SK-N-SH treated with all-trans-retinoic acid at 6 μM for 48 hours (cell line): ENCODE measurements at regions not wholly inside any gene's neighbourhood (a gene's known extent, or its start where the extent isn't known, plus 50 kb on each side); places are given as distances from the start of the nearest gene placed in this dataset.
"Not testable (repeated sequence)": the region's sequence is repeated elsewhere in the genome, so short reads cannot be mapped to it uniquely, and the experiment has no call there.

ENCODE experiments used
- ATAC-seq: fragments of 200-7000 bp; cut with Tn5 transposase; 3 replicates; pipeline ENCODE4 v1.9.1; 2020; ENCODE audit warnings: mild to moderate bottlenecking, moderate library complexity
- ARNTL ChIP-seq: fragments of 450-650 bp; formaldehyde crosslinking; IDR thresholded peaks from 2 replicates; pipeline ENCODE4 v1.5.0; 2020; ENCODE audit warnings: low read depth, mild to moderate bottlenecking, moderate library complexity, borderline replicate concordance
- BACH2 ChIP-seq: fragments of 250-450 bp; sonication (Bioruptor Pico); IDR thresholded peaks from 2 replicates; pipeline ENCODE4 v1.9.0; 2021; ENCODE audit warnings: mild to moderate bottlenecking, borderline replicate concordance
- CSDC2 ChIP-seq: fragments of 250-450 bp; sonication (Bioruptor Pico); IDR thresholded peaks from 2 replicates; pipeline ENCODE4 v1.5.0; 2020; ENCODE audit warnings: mild to moderate bottlenecking, moderate library complexity
- ESRRG ChIP-seq: fragments of 250-450 bp; sonication (Bioruptor Pico); IDR thresholded peaks from 2 replicates; pipeline ENCODE4 v1.6.1; 2021; ENCODE audit warnings: mild to moderate bottlenecking
- GLIS3 ChIP-seq: fragments of 250-450 bp; sonication (Bioruptor Pico); IDR thresholded peaks from 2 replicates; pipeline ENCODE4 v1.5.0; 2020; ENCODE audit warnings: mild to moderate bottlenecking, moderate library complexity
- ISL1 ChIP-seq: fragments of 250-450 bp; sonication (Bioruptor Pico); IDR thresholded peaks from 2 replicates; pipeline ENCODE4 v2.1.2; 2022; ENCODE audit warnings: mild to moderate bottlenecking, moderate library complexity
- OSR1 ChIP-seq: fragments of 250-450 bp; sonication (Bioruptor Pico); IDR thresholded peaks from 2 replicates; pipeline ENCODE4 v1.8.0; 2022; ENCODE audit warnings: moderate library complexity, mild to moderate bottlenecking, inconsistent platforms
- PPARA ChIP-seq: fragments of 250-450 bp; sonication (Bioruptor Pico); IDR thresholded peaks from 2 replicates; pipeline ENCODE4 v1.5.0; 2020; ENCODE audit warnings: mild to moderate bottlenecking, borderline replicate concordance
- RARB ChIP-seq: fragments of 250-450 bp; sonication (Bioruptor Pico); IDR thresholded peaks from 2 replicates; pipeline ENCODE4 v1.8.0; 2021; ENCODE audit warnings: mild to moderate bottlenecking, moderate library complexity
- SNAI2 ChIP-seq: fragments of 250-450 bp; sonication (Bioruptor Pico); IDR thresholded peaks from 2 replicates; pipeline ENCODE4 v1.5.0; 2020; ENCODE audit warnings: mild to moderate bottlenecking, moderate library complexity
- TCF4 ChIP-seq: fragments of 250-450 bp; sonication (Bioruptor Pico); IDR thresholded peaks from 2 replicates; pipeline ENCODE4 v1.8.0; 2021; ENCODE audit warnings: mild to moderate bottlenecking, moderate library complexity, borderline replicate concordance
- TOX ChIP-seq: fragments of 250-450 bp; sonication (Bioruptor Pico); IDR thresholded peaks from 2 replicates; pipeline ENCODE4 v1.8.0; 2021; ENCODE audit warnings: mild to moderate bottlenecking, moderate library complexity, borderline replicate concordance
- ZC3H10 ChIP-seq: fragments of 250-450 bp; sonication (Bioruptor Pico); IDR thresholded peaks from 2 replicates; pipeline ENCODE4 v1.5.1; 2021; ENCODE audit warnings: mild to moderate bottlenecking, moderate library complexity
- ZFP3 ChIP-seq: fragments of 250-450 bp; sonication (Bioruptor Pico); IDR thresholded peaks from 2 replicates; pipeline ENCODE4 v1.5.0; 2020; ENCODE audit warnings: mild to moderate bottlenecking, moderate library complexity
- ZFP30 ChIP-seq: fragments of 450-650 bp; formaldehyde crosslinking; IDR thresholded peaks from 2 replicates; pipeline ENCODE4 v1.5.0; 2022; ENCODE audit warnings: mild to moderate bottlenecking, moderate library complexity
- ZNF565 ChIP-seq: fragments of 450-650 bp; formaldehyde crosslinking; conservative IDR thresholded peaks from 2 replicates; pipeline ENCODE4 v1.5.0; 2020; ENCODE audit warnings: low read depth, mild to moderate bottlenecking, moderate library complexity
- ZNF70 ChIP-seq: fragments of 450-650 bp; formaldehyde crosslinking; IDR thresholded peaks from 2 replicates; pipeline ENCODE4 v1.5.0; 2020; ENCODE audit warnings: mild to moderate bottlenecking, moderate library complexity
- TF ChIP-seq, protein P1 (sequence below): fragments of 250-450 bp; sonication (Bioruptor Pico); IDR thresholded peaks from 2 replicates; pipeline ENCODE4 v1.8.0; 2021; ENCODE audit warnings: low read depth, mild to moderate bottlenecking, moderate library complexity, borderline replicate concordance
- TF ChIP-seq, protein P2 (sequence below): fragments of 250-450 bp; sonication (Bioruptor Pico); IDR thresholded peaks from 2 replicates; pipeline ENCODE4 v1.5.1; 2021; ENCODE audit warnings: mild to moderate bottlenecking, moderate library complexity
- TF ChIP-seq, protein P3 (sequence below): fragments of 250-450 bp; sonication (Bioruptor Pico); IDR thresholded peaks from 2 replicates; pipeline ENCODE4 v1.5.0; 2020; ENCODE audit warnings: mild to moderate bottlenecking, moderate library complexity

DNA sequence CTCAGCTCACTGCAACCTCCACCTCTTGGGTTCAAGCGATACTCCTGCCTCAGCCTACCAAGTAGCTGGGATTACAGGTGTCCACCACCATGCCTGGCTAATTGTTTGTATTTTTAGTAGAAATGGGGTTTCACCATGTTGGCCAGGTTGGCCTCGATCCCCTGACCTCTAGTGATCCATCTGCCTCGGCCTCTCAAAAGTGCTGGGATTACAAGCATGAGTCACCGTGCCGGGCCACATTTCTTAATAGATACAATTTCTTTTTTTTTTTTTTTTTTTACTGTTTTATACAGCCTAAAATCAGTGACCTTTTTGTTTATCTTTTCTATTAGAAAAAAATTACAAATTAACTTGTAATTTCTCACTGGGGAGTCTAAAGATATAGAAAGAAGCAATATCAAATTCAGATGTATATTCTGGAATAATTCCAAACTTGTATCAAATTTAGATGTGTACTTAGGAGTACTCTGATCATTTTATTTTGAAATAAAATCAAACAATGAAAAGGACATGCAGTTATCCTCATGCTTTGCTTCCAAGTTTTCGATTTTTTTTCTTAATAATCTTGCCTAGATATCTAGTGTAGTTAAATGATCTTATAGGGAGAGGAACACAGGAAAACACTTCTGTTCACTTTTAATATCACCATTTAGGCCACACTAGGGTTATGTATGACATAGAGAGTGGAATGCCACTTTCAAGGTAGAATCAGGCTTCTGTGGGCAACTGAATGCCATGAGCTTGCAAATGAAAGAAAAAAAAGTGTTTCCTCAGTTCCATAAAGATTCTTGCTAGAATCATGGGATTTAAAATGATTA lies 1089.3 kb downstream of the SUCLG1 start:
- no peak for TF ChIP-seq BACH2 (CRISPR knock-in tag)
- no peak for TF ChIP-seq ARNTL
- TF ChIP-seq ZFP3 (CRISPR knock-in tag) = no peak
- TF ChIP-seq, protein P1, sequence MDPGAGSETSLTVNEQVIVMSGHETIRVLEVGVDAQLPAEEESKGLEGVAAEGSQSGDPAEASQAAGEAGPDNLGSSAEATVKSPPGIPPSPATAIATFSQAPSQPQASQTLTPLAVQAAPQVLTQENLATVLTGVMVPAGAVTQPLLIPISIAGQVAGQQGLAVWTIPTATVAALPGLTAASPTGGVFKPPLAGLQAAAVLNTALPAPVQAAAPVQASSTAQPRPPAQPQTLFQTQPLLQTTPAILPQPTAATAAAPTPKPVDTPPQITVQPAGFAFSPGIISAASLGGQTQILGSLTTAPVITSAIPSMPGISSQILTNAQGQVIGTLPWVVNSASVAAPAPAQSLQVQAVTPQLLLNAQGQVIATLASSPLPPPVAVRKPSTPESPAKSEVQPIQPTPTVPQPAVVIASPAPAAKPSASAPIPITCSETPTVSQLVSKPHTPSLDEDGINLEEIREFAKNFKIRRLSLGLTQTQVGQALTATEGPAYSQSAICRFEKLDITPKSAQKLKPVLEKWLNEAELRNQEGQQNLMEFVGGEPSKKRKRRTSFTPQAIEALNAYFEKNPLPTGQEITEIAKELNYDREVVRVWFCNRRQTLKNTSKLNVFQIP (CRISPR knock-in tag) = no peak
- no peak for TF ChIP-seq ZFP30 (CRISPR knock-in tag)
- TF ChIP-seq, protein P2, sequence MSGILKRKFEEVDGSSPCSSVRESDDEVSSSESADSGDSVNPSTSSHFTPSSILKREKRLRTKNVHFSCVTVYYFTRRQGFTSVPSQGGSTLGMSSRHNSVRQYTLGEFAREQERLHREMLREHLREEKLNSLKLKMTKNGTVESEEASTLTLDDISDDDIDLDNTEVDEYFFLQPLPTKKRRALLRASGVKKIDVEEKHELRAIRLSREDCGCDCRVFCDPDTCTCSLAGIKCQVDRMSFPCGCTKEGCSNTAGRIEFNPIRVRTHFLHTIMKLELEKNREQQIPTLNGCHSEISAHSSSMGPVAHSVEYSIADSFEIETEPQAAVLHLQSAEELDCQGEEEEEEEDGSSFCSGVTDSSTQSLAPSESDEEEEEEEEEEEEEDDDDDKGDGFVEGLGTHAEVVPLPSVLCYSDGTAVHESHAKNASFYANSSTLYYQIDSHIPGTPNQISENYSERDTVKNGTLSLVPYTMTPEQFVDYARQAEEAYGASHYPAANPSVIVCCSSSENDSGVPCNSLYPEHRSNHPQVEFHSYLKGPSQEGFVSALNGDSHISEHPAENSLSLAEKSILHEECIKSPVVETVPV (CRISPR knock-in tag) = no peak
- TF ChIP-seq CSDC2 (CRISPR knock-in tag) = no peak
- TF ChIP-seq OSR1 (CRISPR knock-in tag) = no peak
- no peak for TF ChIP-seq RARB (CRISPR knock-in tag)
- TF ChIP-seq ZNF70 (CRISPR knock-in tag) = no peak
- TF ChIP-seq PPARA (CRISPR knock-in tag) = no peak
- TF ChIP-seq ESRRG (CRISPR knock-in tag) = no peak
- TF ChIP-seq ZNF565 (CRISPR knock-in tag) = no peak
- TF ChIP-seq GLIS3 = no peak
- no peak for TF ChIP-seq ISL1 (CRISPR knock-in tag)
- TF ChIP-seq ZC3H10 = no peak
- TF ChIP-seq, protein P3, sequence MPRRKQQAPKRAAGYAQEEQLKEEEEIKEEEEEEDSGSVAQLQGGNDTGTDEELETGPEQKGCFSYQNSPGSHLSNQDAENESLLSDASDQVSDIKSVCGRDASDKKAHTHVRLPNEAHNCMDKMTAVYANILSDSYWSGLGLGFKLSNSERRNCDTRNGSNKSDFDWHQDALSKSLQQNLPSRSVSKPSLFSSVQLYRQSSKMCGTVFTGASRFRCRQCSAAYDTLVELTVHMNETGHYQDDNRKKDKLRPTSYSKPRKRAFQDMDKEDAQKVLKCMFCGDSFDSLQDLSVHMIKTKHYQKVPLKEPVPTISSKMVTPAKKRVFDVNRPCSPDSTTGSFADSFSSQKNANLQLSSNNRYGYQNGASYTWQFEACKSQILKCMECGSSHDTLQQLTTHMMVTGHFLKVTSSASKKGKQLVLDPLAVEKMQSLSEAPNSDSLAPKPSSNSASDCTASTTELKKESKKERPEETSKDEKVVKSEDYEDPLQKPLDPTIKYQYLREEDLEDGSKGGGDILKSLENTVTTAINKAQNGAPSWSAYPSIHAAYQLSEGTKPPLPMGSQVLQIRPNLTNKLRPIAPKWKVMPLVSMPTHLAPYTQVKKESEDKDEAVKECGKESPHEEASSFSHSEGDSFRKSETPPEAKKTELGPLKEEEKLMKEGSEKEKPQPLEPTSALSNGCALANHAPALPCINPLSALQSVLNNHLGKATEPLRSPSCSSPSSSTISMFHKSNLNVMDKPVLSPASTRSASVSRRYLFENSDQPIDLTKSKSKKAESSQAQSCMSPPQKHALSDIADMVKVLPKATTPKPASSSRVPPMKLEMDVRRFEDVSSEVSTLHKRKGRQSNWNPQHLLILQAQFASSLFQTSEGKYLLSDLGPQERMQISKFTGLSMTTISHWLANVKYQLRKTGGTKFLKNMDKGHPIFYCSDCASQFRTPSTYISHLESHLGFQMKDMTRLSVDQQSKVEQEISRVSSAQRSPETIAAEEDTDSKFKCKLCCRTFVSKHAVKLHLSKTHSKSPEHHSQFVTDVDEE = no peak
- TF ChIP-seq TCF4 = no peak
- no peak for ATAC-seq

DNA sequence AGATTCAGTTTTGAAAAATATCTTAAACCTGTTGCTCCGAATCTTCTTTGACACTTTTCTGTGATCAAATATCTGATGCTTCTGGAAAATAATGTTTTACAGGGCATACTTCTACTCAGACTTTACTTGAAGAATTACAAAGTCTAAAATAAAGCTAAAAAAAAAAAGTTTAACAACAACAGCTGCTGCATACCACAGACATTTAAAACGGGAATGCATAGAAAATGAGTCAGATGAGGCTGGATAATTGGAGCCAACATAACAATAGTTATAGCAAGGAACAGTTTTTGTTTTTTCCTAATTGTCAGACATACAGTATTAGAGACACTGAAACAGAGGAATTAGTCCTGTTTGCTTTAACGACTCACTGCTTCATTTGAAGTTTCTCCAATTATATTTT lies 1090.2 kb downstream of the SUCLG1 start:
- no peak for TF ChIP-seq ZC3H10
- TF ChIP-seq ZFP3 (CRISPR knock-in tag) = no peak
- no peak for TF ChIP-seq OSR1 (CRISPR knock-in tag)
- TF ChIP-seq CSDC2 (CRISPR knock-in tag) = no peak
- TF ChIP-seq, all 23 proteins: peak for 0
- no peak for ATAC-seq

DNA sequence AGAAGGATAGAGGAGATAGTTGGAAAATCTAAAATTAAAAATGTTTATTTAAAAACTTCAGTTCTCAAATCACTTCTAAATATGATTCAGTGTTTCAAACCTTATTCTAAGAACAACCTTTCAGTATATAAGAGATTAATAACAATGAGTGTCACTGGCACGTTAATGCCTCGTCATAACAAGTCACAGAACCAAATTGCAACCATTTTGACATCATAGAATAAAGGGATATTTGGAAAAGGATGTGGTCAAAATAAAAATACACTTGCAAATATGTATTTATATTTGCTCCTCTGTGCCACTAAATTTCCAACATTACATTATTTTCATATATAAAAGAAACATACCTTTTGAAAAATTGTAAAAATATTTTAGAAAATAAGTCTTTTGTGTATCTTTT lies 1090.6 kb downstream of the SUCLG1 start:
- TF ChIP-seq ZNF565 (CRISPR knock-in tag) (no peak), CSDC2 (CRISPR knock-in tag) (no peak)
- no peak for ATAC-seq

DNA sequence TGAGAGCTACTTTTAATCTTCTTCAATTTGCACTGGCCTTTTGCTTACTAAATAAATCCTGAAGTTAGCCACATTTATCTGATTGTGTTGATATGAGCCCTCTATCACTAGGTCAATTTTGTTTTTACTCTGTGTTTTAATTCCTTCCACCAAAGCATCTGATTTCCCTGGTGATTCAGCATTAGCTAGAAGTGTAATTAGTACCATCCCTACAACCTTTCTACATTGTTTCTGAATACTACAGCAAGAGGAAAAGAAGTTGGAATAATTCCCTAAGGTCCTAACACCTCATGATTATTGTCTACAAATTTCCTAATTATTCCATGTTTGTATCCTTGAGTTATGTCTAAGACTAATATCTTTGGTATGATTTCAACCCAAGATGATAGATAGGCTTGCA lies 1093.6 kb downstream of the SUCLG1 start:
- TF ChIP-seq PPARA (CRISPR knock-in tag) (no peak), TOX (CRISPR knock-in tag) (no peak), CSDC2 (CRISPR knock-in tag) (no peak)
- ATAC-seq = no peak

DNA sequence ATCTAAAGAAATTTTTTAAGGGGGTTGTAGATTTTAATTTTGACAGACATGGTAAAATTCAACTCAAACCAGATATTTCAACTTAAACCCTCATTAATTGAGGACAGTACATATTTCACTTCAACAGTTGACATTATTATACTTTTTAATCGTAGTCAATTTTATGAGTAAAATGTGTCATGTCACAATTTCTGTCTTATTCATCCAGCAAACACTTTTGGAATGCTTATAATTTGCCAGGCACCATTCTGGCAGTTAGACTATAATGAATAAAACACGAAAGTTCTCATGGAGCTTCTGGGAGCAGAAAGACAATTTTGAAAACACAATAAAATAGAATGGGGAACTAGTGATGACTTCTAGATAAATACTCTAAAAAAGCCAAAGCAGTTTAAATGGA lies 1094.8 kb downstream of the SUCLG1 start:
- no peak for TF ChIP-seq SNAI2 (CRISPR knock-in tag)
- TF ChIP-seq ARNTL = no peak
- no peak for TF ChIP-seq ISL1 (CRISPR knock-in tag)
- TF ChIP-seq, protein P3 = no peak
- ATAC-seq = no peak

DNA sequence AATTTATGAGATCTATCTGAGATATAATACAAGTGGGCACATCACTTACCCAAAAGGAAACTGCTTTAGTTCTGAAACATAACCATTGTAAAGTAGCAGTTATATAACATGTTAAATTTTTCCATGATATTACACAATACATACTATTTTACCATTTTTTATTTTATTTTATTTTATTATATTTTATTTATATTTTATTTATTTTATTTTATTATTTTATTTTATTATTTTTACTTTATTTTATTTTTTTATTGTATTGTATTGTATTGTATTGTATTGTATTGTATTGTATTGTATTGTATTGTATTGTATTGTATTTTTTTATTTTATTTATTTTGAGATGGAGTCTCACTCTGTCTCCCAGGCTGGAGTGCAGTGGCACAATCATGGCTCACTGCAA lies 1095.9 kb downstream of the SUCLG1 start:
- not testable (repeated sequence) for ATAC-seq
